Astrocyte of the hippocampus (primary cell): ENCODE measurements at regions not wholly inside any gene's neighbourhood (a gene's known extent, or its start where the extent isn't known, plus 50 kb on each side); places are given as distances from the start of the nearest gene placed in this dataset.
"Not testable (repeated sequence)": the region's sequence is repeated elsewhere in the genome, so short reads cannot be mapped to it uniquely, and the experiment has no call there.

Experiments
- DNase-seq: peaks from one replicate; pipeline ENCODE4 v3.0.0; 2011; ENCODE audit warnings: low read depth, low spot score

GRCh38 chr4:85106166-85106565 is 139.7 kb upstream of the WDFY3 start:
- no peak for DNase-seq

- DNase-seq: no peak
These were observed 140.4 kb upstream of the WDFY3 start for GRCh38 chr4:85106805-85107336.

- DNase-seq: peak; percentile 74
These were observed 141.1 kb upstream of the WDFY3 start for GRCh38 chr4:85107553-85107952.

GRCh38 chr4:85113706-85114105 is 147.2 kb upstream of the WDFY3 start:
- DNase-seq: peak; percentile 48

GRCh38 chr4:85114526-85114925 is 148.0 kb upstream of the WDFY3 start:
- no peak for DNase-seq

- no peak for DNase-seq
These were observed 149.5 kb upstream of the WDFY3 start for GRCh38 chr4:85116008-85116407.

- DNase-seq: no peak
These were observed 159.2 kb upstream of the WDFY3 start for GRCh38 chr4:85125688-85126087.

- DNase-seq: no peak
These were observed 160.6 kb upstream of the WDFY3 start for GRCh38 chr4:85126991-85127591.

GRCh38 chr4:85127653-85128052 is 161.2 kb upstream of the WDFY3 start:
- peak; percentile 45 for DNase-seq

GRCh38 chr4:85128246-85129204 is 162.0 kb upstream of the WDFY3 start:
- no peak for DNase-seq

- DNase-seq: not testable (repeated sequence)
These were observed 163.1 kb upstream of the WDFY3 start for GRCh38 chr4:85129354-85130125.

- DNase-seq: no peak
These were observed 165.6 kb upstream of the WDFY3 start for GRCh38 chr4:85132117-85132516.

GRCh38 chr4:85132570-85132969 is 166.1 kb upstream of the WDFY3 start:
- no peak for DNase-seq

GRCh38 chr4:85139749-85140148 is 173.3 kb upstream of the WDFY3 start:
- not testable (repeated sequence) for DNase-seq

- no peak for DNase-seq
These were observed 176.0 kb upstream of the WDFY3 start for GRCh38 chr4:85142451-85142850.

- peak; percentile 73 for DNase-seq
These were observed 181.1 kb upstream of the WDFY3 start for GRCh38 chr4:85147481-85148076.

- DNase-seq: peak; percentile 10
These were observed 183.2 kb upstream of the WDFY3 start for GRCh38 chr4:85149676-85150075.

- no peak for DNase-seq
These were observed 184.9 kb upstream of the WDFY3 start for GRCh38 chr4:85151371-85151770.

GRCh38 chr4:85151786-85152185 is 185.3 kb upstream of the WDFY3 start:
- DNase-seq: no peak

GRCh38 chr4:85152480-85152879 is 186.0 kb upstream of the WDFY3 start:
- DNase-seq: no peak

GRCh38 chr4:85153221-85153620 is 186.7 kb upstream of the WDFY3 start:
- no peak for DNase-seq

GRCh38 chr4:85154591-85154990 is 188.1 kb upstream of the WDFY3 start:
- no peak for DNase-seq
